Tibial nerve (tissue), 4 donors: ENCODE measurements at regions not wholly inside any gene's neighbourhood (a gene's known extent, or its start where the extent isn't known, plus 50 kb on each side); places are given as distances from the start of the nearest gene placed in this dataset.
A peak's percentile ranks its signal among the peaks of the same experiment; 100 is the strongest.

Experiments
- EP300 ChIP-seq, 2 donors: sonication (generic); formaldehyde crosslinking; IDR thresholded peaks; one replicate each; pipeline ENCODE4 v1.6.1; 2017; ENCODE audit warnings: antibody characterized with exemption in 2 of 2, mild to moderate bottlenecking in 1 of 2
- POLR2A ChIP-seq, 2 donors: fragments of 450-650 bp; IDR thresholded peaks; one replicate each; pipeline ENCODE4 v1.6.1; 2017; ENCODE audit warnings: antibody characterized with exemption in 2 of 2, mild to moderate bottlenecking in 2 of 2, moderate library complexity in 2 of 2
- TF ChIP-seq, protein P1 (sequence below), 5 experiments: fragments of 200-600 bp in 3 of 5; fragments of 450-650 bp in 2 of 5; sonication (generic) in 3 of 5; IDR thresholded peaks; one replicate each; pipeline ENCODE4 v1.5.1; 2016 to 2019; ENCODE audit warnings: antibody characterized with exemption in 5 of 5, mild to moderate bottlenecking in 3 of 5, moderate library complexity in 2 of 5

- TF ChIP-seq, protein P1, sequence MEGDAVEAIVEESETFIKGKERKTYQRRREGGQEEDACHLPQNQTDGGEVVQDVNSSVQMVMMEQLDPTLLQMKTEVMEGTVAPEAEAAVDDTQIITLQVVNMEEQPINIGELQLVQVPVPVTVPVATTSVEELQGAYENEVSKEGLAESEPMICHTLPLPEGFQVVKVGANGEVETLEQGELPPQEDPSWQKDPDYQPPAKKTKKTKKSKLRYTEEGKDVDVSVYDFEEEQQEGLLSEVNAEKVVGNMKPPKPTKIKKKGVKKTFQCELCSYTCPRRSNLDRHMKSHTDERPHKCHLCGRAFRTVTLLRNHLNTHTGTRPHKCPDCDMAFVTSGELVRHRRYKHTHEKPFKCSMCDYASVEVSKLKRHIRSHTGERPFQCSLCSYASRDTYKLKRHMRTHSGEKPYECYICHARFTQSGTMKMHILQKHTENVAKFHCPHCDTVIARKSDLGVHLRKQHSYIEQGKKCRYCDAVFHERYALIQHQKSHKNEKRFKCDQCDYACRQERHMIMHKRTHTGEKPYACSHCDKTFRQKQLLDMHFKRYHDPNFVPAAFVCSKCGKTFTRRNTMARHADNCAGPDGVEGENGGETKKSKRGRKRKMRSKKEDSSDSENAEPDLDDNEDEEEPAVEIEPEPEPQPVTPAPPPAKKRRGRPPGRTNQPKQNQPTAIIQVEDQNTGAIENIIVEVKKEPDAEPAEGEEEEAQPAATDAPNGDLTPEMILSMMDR (IDR thresholded peaks at IDR 0.05), result peak in 2 of 5 experiments; percentile 11 to 45
- TF ChIP-seq POLR2A (IDR thresholded peaks at IDR 0.05) (no peak), EP300 (IDR thresholded peaks at IDR 0.05) (no peak)
Observed at GRCh38 chr18:25921677-25922421, 168.6 kb downstream of the SS18 start.
